Renal cortical epithelial cell (primary cell): ENCODE measurements at regions not wholly inside any gene's neighbourhood (a gene's known extent, or its start where the extent isn't known, plus 50 kb on each side); places are given as distances from the start of the nearest gene placed in this dataset.

Experiments
- DNase-seq: peaks from one replicate; pipeline ENCODE4 v3.0.0-alpha.2; 2011; ENCODE audit warnings: low read depth

GRCh38 chr10:1882180-1882579 lies 144.9 kb upstream of the ADARB2 start:
- no peak for DNase-seq

- no peak for DNase-seq
Observed at GRCh38 chr10:1881636-1882035, 144.3 kb upstream of the ADARB2 start.

DNA sequence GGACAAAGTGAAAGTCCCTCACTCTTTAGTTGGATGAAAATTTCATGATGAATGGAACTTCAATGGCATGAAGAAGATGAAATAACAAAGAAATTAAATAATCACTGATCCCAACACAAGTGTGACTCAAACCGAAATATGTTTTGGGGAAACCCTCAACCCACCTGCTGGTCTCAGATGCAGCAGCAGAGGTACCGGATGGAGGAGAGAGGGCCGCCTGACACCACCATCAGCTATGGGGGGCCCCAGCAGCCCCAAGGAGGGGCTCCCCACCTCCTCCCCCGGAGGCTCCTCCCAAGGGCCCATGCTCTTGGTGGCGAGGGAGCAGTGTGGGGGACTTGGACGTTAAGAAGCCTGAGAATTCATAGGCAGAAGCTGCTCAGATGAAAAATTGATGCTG lies 137.2 kb upstream of the ADARB2 start:
- no peak for DNase-seq

DNA sequence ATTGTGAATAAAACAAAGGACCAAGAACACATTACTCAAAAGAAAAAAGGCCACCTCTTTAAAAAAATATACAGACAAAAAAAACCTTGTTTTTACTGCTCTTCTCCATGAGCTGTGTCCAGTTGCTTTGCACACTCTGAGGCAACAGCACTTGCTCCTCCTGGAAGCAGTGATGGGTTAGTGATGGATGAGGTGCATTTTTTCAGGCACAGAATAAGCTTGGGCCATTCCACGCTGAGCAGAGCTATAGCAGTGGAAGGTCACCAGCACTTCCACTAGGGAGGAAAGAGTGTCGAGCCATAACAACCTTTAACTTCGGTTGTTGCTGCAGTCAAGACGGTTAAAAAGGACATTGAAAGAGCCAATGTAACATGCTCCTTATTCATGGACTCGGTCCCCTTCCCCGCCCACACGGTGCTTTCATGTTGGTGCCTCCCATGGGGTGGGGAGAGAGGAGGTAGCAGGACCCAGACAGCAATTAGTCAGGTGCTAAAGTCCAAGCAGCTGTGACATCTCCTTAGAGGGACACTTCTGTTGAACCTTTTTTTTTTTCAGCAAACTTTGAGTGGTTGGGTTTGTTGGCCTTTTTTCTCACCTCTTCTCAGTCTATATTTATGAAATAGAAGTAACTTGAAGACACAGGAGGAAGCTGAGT lies 136.5 kb upstream of the ADARB2 start:
- no peak for DNase-seq

DNA sequence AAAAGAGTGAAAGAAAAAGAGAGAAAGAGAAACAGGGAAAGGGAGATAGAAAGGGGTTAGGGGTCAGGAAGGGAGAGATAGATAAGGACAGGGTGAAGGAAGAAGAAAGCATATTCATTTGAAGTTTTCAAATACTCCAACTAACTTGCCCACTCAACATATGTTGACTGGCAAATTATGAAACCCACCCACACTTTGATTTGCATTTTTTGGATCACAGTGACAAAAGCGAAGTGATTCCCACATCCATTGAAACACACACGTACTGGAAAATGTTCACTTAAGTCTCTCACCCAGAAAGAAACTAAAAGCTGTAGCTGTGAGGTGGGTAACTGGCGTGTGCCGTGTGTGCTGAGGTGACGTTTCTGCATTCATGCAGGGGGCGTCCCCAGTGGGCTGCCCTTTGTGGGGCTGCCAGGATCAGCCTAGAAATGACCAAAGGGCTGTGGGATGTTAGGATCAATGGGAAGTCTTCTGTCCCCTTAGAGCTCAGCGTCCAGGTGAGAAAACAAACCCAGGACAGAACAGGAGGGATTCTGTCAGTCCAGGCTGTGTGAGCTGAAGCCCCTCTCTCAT lies 134.9 kb upstream of the ADARB2 start:
- no peak for DNase-seq

- no peak for DNase-seq
Observed at GRCh38 chr10:1870491-1870890, 133.2 kb upstream of the ADARB2 start.

- DNase-seq, result no peak
Observed at GRCh38 chr10:1869861-1870260, 132.5 kb upstream of the ADARB2 start.

- DNase-seq, result no peak
Observed at GRCh38 chr10:1860351-1860750, 123.0 kb upstream of the ADARB2 start.

- no peak for DNase-seq
Observed at GRCh38 chr10:1858547-1858946, 121.2 kb upstream of the ADARB2 start.

- no peak for DNase-seq
Observed at GRCh38 chr10:1858048-1858447, 120.7 kb upstream of the ADARB2 start.

DNA sequence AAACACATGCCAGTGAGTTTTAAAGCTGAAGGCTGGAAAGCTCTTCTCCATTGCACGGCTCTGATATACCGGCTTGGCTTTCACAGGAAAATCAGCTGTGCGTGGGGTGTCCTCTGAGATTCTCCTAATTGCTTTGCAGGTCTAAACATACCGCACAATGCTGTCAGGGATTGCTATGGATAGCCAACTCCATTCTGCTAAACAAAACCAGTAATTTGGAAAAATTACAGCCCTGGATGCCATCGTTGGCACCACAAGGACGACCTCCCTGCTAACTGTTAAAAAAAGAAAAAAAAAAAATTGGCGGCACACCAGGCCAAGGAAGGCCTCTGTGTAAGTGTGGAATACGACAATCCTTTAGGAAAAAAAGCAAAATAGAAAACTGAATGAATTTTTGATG lies 118.6 kb upstream of the ADARB2 start:
- no peak for DNase-seq

DNA sequence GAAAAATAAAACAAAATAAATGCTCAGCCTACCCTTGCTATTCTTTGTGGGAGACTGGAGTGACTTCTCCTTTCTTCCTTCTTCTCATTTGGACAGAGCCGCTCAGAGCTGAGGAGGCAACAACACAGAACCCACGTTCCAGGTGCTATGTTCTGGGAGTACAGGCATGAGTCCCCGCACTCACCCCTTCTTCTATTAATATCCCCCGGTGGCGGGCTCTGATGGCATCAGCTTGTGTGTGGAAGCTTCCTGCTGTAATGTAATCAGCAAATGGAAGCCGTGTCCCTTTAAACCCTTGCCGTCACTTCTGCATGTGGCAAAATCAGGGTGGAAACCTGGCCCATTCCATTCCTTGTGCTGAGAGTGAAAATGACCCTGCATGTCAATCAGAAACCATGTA lies 116.9 kb upstream of the ADARB2 start:
- no peak for DNase-seq

GRCh38 chr10:1853801-1854200 lies 116.5 kb upstream of the ADARB2 start:
- DNase-seq, result no peak

- no peak for DNase-seq
Observed at GRCh38 chr10:1852841-1853240, 115.5 kb upstream of the ADARB2 start.

DNA sequence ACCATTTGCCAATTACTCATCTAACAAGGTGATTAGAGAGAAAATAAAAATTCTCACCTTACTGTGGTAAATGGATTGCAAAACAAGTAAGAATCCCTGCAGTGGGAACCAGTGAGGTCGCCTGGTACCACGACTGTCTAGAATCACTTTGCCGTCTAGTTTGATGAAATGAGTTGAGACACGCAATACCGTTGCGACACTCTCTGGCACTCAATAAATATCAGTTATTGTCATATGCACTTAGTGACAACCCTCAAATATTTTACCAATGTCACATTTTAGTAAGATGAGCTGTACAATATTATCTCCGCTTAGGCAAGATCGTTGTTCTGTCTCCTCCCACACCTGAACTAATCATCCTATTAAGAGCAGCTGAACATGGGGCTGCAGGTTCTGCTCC lies 114.4 kb upstream of the ADARB2 start:
- no peak for DNase-seq

DNA sequence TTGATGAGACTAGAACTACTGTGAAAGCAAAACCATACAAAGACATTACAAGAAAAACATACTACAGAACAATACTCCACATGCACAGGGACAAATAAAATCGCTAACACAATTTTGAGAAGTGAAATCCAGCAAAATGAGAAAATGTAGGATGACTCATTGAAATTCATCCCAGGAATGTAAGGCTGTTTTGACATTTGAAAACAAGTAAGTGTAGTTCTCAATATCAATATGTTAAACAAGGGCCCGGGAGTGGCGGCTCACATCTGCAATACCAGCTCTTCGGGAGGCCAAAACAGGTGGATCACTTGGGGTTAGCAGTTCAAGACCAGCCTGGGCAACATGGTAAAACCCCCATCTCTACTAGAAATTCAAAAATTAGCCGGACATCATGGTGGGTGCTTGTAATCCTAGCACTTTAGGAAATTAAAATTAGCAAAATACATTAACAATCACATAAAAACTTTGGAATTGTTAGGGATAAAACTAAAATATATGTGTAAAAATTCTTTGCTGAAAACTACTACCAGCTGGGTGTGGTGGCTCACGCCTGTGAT lies 113.7 kb upstream of the ADARB2 start:
- DNase-seq, result no peak

GRCh38 chr10:1847361-1847760 lies 110.0 kb upstream of the ADARB2 start:
- no peak for DNase-seq

DNA sequence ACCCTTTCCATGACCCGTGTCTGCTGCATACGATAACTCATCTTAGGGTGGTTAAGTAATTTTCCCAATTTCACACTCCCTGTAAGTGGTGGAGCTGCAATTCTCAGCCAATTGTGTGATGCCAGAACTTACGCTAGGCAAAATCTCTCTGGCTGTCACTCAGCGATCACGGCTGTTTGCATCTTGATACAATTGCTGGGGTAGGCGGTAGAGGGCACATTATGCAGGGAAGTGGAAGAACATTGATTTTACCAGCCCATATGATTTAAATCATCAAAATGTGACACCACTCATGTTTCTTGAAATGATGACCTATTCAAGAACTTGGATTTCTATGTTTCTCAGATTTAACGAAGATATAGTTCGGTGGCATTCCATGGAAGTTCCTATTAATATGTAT lies 108.7 kb upstream of the ADARB2 start:
- no peak for DNase-seq

DNA sequence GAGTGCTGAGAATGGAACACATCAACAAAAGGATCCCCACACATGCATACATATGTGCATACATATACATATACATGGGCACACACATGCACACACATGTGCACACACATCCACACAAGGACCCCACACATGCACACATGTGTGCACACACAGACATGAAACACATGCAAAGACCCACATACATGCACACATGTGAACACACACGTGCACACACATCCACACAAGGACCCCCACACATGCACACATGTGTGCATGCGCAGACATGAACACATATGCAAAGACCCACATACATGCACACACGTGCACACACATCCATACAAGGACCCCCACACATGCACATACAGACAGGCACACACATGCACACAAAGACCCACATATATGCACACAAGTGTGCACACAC lies 104.4 kb upstream of the ADARB2 start:
- no peak for DNase-seq

DNA sequence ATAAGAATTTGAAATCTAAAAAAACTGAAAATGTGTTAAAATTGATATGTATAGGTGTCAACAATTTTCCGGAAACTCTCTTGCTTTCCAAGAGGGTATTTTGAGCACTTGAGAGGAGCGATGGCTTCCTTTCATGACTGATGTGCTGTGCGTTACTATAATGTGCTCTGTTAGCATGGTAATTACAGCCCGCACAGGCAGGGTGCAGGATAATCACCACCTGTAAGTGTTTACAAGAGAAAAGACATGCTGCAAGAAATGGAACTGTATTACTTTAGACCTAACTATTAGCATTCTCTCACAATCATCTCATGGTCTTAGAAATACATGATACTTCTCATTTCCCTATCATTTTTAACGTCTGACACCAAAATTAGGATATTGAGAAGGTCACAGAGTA lies 92.4 kb upstream of the ADARB2 start:
- no peak for DNase-seq

- no peak for DNase-seq
Observed at GRCh38 chr10:1824928-1825327, 87.6 kb upstream of the ADARB2 start.

DNA sequence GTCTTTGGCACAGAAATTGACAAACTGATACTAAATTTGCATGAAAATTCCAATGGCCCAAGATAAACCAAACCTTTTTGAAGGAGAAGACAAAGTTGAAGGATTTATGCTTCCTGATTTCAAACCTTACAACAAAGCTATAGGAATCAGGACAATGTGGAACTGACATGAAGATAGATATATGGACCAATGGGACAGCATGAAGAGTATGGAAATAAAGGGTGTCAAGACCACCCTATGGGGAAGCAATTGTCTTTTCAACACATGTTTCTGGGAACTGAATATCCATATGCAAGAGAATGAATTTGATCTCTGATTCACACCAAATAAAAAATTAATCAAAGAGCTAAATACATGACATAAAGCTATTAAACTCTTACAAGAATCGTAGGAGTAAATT lies 77.2 kb upstream of the ADARB2 start:
- no peak for DNase-seq

DNA sequence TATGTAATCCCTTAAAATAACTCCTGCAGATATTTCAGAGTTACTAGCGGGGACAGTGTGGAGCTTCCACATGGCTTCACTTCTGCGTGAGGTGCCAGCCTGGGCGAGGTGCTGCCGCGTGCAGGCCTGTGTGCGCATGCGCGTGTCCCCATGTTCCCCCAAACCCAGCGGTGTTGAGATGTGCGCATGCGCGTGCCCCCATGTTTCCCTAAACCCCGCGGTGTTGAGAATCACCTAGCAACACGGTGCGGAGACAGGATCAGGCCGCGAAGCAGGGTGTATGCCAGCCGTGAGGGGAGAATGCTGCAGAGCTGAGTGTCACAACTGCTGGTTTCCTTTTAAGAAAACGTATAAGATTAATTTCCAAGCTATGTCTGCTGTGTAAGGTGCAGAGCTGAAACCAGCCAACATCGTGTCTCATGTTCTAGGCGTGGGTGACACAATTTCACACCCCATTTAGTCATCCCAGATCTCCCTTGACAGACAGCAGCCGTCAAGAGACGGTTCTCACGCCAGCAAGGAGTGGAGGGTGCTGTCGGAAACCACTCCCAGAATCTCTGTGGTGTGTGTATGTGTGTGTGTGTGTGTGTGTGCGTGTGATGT lies 71.9 kb upstream of the ADARB2 start:
- no peak for DNase-seq
